Uterus (tissue), 3 donors: ENCODE measurements at regions not wholly inside any gene's neighbourhood (a gene's known extent, or its start where the extent isn't known, plus 50 kb on each side); places are given as distances from the start of the nearest gene placed in this dataset.

Experiments used
- DNase-seq, 2 donors: peaks; one replicate each; pipeline ENCODE4 v3.0.0-alpha.2; 2019 to 2020
- H3K27ac ChIP-seq, 2 donors: fragments of 200-600 bp; sonication (generic); 1 replicate in 1 of 2; 2 replicates in 1 of 2; pipeline ENCODE4 v1.5.1; 2016 to 2018
- H3K27me3 ChIP-seq, 2 donors: fragments of 200-600 bp; sonication (generic); one replicate each; pipeline ENCODE4 v1.5.1; 2018 to 2019; ENCODE audit warnings: control low read depth in 1 of 2
- H3K36me3 ChIP-seq, 2 donors: fragments of 200-600 bp; sonication (generic); one replicate each; pipeline ENCODE4 v1.5.1; 2019; ENCODE audit warnings: control low read depth in 1 of 2
- H3K4me1 ChIP-seq, 2 donors: fragments of 200-600 bp; sonication (generic); one replicate each; pipeline ENCODE4 v1.5.1; 2018 to 2019; ENCODE audit warnings: control low read depth in 1 of 2
- H3K4me3 ChIP-seq, 2 donors: fragments of 200-600 bp; sonication (generic); 1 replicate in 1 of 2; 2 replicates in 1 of 2; pipeline ENCODE4 v1.5.1; 2018 to 2019; ENCODE audit warnings: mild to moderate bottlenecking in 1 of 2
- H3K9me3 ChIP-seq, 2 donors: fragments of 200-600 bp; sonication (generic); one replicate each; pipeline ENCODE4 v1.5.1; 2019; ENCODE audit warnings: control low read depth in 1 of 2
- CTCF ChIP-seq, 4 experiments: fragments of 200-600 bp in 2 of 4; fragments of 450-650 bp in 2 of 4; sonication (generic) in 2 of 4; IDR thresholded peaks; one replicate each; pipeline ENCODE4 v1.5.1; 2016 to 2019; ENCODE audit warnings: antibody characterized with exemption in 4 of 4, mild to moderate bottlenecking in 2 of 4, moderate library complexity in 1 of 4
- POLR2A ChIP-seq, 2 donors: fragments of 450-650 bp; IDR thresholded peaks; one replicate each; pipeline ENCODE4 v1.6.1; 2016; ENCODE audit warnings: antibody characterized with exemption in 2 of 2, mild to moderate bottlenecking in 1 of 2, moderate library complexity in 1 of 2
- intact Hi-C: fragments of 100-400 bp; cut with DNase I; formaldehyde crosslinking; loops from one replicate; pipeline ENCODE4 v1.15.1; 2023; ENCODE audit warnings: low total_unique reads
- donor health status: DM: yes; HTN: yes; CAD: no.

GRCh38 chr4:30258949-30259348 is 461.2 kb upstream of the PCDH7 start:
- H3K27ac ChIP-seq: no peak overlapping the region
- intact Hi-C loops: no loop called here

GRCh38 chr4:30262379-30262778 is 457.8 kb upstream of the PCDH7 start:
- Histone ChIP-seq H3K36me3 (no peaks in the 10 kb centered on the region), H3K4me1 (no peaks in the 10 kb centered on the region), H3K27me3 (no peaks in the 10 kb centered on the region), H3K4me3 (no peak overlapping the region), H3K9me3 (no peaks in the 10 kb centered on the region), H3K27ac (no peak overlapping the region)
- TF ChIP-seq POLR2A (IDR thresholded peaks at IDR 0.05) (no peak), CTCF (IDR thresholded peaks at IDR 0.05) (no peak)
- no peak for DNase-seq
- intact Hi-C loops: no loop called here

More at GRCh38 chr4:30258949-30259348, 461.2 kb upstream of the PCDH7 start:
- no peak overlapping the region for H3K4me3 ChIP-seq
- TF ChIP-seq CTCF (IDR thresholded peaks at IDR 0.05): no peak
- no peak for TF ChIP-seq POLR2A (IDR thresholded peaks at IDR 0.05)
- no peaks in the 10 kb centered on the region for H3K27me3 ChIP-seq
- H3K36me3 ChIP-seq: no peaks in the 10 kb centered on the region
- H3K4me1 ChIP-seq: no peaks in the 10 kb centered on the region
- H3K9me3 ChIP-seq: no peaks in the 10 kb centered on the region
- no peak for DNase-seq

GRCh38 chr4:30264465-30264864 is 455.7 kb upstream of the PCDH7 start:
- no peak overlapping the region for H3K4me3 ChIP-seq
- H3K27me3 ChIP-seq: no peaks in the 10 kb centered on the region
- DNase-seq: no peak
- no peaks in the 10 kb centered on the region for H3K4me1 ChIP-seq
- TF ChIP-seq CTCF (IDR thresholded peaks at IDR 0.05) (no peak), POLR2A (IDR thresholded peaks at IDR 0.05) (no peak)
- H3K27ac ChIP-seq: no peak overlapping the region
- H3K36me3 ChIP-seq: no peaks in the 10 kb centered on the region
- intact Hi-C loops: no loop called here
- no peaks in the 10 kb centered on the region for H3K9me3 ChIP-seq

GRCh38 chr4:30265716-30266115 is 454.5 kb upstream of the PCDH7 start:
- no peaks in the 10 kb centered on the region for H3K36me3 ChIP-seq
- H3K27ac ChIP-seq: no peak overlapping the region
- DNase-seq: no peak
- TF ChIP-seq POLR2A (IDR thresholded peaks at IDR 0.05): no peak
- no peak for TF ChIP-seq CTCF (IDR thresholded peaks at IDR 0.05)
- H3K27me3 ChIP-seq: no peaks in the 10 kb centered on the region
- intact Hi-C loops: no loop called here
- no peak overlapping the region for H3K4me3 ChIP-seq
- no peaks in the 10 kb centered on the region for H3K4me1 ChIP-seq
- H3K9me3 ChIP-seq: no peaks in the 10 kb centered on the region

GRCh38 chr4:30268370-30268769 is 451.8 kb upstream of the PCDH7 start:
- TF ChIP-seq CTCF (IDR thresholded peaks at IDR 0.05) (no peak), POLR2A (IDR thresholded peaks at IDR 0.05) (no peak)
- Histone ChIP-seq H3K36me3 (no peaks in the 10 kb centered on the region), H3K4me3 (no peak overlapping the region), H3K4me1 (no peaks in the 10 kb centered on the region), H3K27me3 (no peaks in the 10 kb centered on the region), H3K9me3 (no peaks in the 10 kb centered on the region), H3K27ac (no peak overlapping the region)
- no peak for DNase-seq
- intact Hi-C loops: no loop called here
